Stimulated activated effector memory CD8-positive, alpha-beta T cell treated with anti-CD3 and anti-CD28 coated beads, Interleukin-12 subunit alpha, Interleukin-12 subunit beta, amount 100 ng/mL, for 72 hours (primary cell): ENCODE measurements at regions not wholly inside any gene's neighbourhood (a gene's known extent, or its start where the extent isn't known, plus 50 kb on each side); places are given as distances from the start of the nearest gene placed in this dataset.
"Not testable (repeated sequence)": the region's sequence is repeated elsewhere in the genome, so short reads cannot be mapped to it uniquely, and the experiment has no call there.

ENCODE experiments used
- ATAC-seq: fragments of 150-1000 bp; cut with Tn5 transposase; 2 replicates; pipeline ENCODE4 v1.10.0; 2021
- DNase-seq, 2 donors: peaks; one replicate each; pipeline ENCODE4 v3.0.0; 2021 to 2022; ENCODE audit warnings: low spot score in 2 of 2
- H3K27ac Mint-ChIP-seq: one replicate; pipeline ENCODE4 v1.8.0; 2022; ENCODE audit warnings: mild to moderate bottlenecking, mixed read lengths
- H3K36me3 Mint-ChIP-seq: one replicate; pipeline ENCODE4 v1.8.0; 2022; ENCODE audit warnings: mild to moderate bottlenecking, mixed read lengths
- H3K4me1 Mint-ChIP-seq: one replicate; pipeline ENCODE4 v1.8.0; 2022; ENCODE audit warnings: mixed read lengths
- H3K4me3 Mint-ChIP-seq: one replicate; pipeline ENCODE4 v1.8.0; 2022; ENCODE audit warnings: mild to moderate bottlenecking, mixed read lengths
- H3K9me3 Mint-ChIP-seq: one replicate; pipeline ENCODE4 v1.8.0; 2022; ENCODE audit warnings: mixed read lengths

DNA sequence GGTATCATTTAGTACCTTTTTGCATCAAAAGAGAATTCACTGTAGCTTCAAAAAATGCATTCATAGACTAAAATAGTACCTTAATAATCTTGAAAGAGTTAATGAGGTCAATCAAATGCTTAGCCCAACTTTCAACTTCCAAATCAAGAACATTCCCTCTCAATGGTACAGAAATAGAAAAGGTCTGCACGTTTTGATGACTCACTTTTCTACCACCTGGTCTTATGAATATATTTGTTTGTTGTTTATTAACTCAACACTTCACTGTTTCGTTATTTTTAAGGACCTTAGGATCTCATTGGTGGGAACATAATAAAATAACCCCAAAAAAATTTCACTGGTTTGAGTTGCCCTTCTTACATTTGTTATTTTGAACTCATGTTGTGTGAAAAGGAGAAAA, 229.5 kb downstream of the MEF2C start:
- H3K4me3 Mint-ChIP-seq: no peak overlapping the region
- DNase-seq (no peak), ATAC-seq (no peak)
- H3K9me3 Mint-ChIP-seq: no peaks in the 10 kb centered on the region
- H3K4me1 Mint-ChIP-seq: no peaks in the 10 kb centered on the region
- no peak overlapping the region for H3K27ac Mint-ChIP-seq
- H3K36me3 Mint-ChIP-seq: no peaks in the 10 kb centered on the region

DNA sequence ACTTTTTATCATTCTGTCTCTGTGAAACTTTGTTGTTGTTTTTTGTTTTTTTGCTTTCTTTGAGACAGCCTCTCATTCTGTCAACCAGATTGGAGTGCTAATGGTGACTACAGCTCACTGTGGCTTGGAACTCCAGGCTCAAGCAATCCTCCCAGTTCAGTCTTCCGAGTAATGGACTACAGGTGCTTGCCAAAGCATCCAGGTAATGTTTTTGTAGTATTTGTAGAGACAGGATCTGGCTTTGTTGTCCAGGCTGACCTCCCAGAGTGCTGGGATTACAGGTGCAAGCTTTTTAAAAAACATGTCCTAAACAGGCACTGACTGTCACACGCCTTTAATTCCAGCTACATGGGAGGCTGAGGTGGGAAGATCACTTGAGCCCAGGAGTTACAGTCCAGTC, 235.1 kb downstream of the MEF2C start:
- DNase-seq: no peak
- Mint-ChIP-seq H3K4me1 (no peaks in the 10 kb centered on the region), H3K4me3 (no peak overlapping the region), H3K9me3 (no peaks in the 10 kb centered on the region), H3K27ac (no peak overlapping the region), H3K36me3 (no peaks in the 10 kb centered on the region)
- no peak for ATAC-seq

DNA sequence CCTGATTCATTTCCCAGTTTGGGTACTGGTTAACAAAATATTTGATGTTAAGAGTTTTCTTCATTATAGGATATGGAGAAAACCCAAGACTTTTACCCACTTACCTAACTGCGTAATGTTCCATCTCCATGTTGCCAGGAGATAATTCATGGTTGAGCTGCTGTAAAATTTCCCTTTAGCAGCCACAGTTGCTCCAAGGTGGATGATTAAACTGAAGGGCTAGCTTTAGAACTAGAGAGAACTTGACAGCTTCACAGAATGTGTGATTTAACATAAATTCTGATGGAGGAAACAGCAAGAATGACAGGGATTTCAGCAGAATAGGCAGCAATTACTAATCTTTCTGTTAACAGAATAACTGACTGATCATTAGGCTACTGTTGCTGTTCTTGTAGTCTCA, 236.1 kb downstream of the MEF2C start:
- Mint-ChIP-seq H3K36me3 (no peaks in the 10 kb centered on the region), H3K9me3 (no peaks in the 10 kb centered on the region), H3K27ac (no peak overlapping the region), H3K4me3 (no peak overlapping the region), H3K4me1 (no peaks in the 10 kb centered on the region)
- DNase-seq (no peak), ATAC-seq (no peak)

DNA sequence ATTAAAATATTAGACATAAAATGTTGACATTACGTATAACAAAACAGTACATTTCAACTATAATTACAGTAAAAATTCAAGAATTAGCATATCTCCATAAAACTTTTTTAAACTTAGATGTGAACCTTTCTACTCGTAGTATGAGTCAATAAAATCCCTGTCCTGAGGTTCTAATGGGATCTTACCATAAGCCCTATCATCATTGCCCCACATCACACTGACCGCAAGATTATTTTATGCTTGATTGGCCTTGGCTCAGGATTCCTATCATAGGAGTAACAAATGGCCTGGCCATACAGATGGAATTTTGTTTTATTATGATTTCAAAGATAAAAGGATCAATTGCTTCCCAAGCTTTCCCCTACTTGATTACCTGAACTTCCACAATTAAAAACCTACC, 238.3 kb downstream of the MEF2C start:
- ATAC-seq (no peak), DNase-seq (no peak)
- no peaks in the 10 kb centered on the region for H3K4me1 Mint-ChIP-seq
- no peaks in the 10 kb centered on the region for H3K36me3 Mint-ChIP-seq
- H3K27ac Mint-ChIP-seq: no peak overlapping the region
- H3K9me3 Mint-ChIP-seq: no peaks in the 10 kb centered on the region
- no peak overlapping the region for H3K4me3 Mint-ChIP-seq

DNA sequence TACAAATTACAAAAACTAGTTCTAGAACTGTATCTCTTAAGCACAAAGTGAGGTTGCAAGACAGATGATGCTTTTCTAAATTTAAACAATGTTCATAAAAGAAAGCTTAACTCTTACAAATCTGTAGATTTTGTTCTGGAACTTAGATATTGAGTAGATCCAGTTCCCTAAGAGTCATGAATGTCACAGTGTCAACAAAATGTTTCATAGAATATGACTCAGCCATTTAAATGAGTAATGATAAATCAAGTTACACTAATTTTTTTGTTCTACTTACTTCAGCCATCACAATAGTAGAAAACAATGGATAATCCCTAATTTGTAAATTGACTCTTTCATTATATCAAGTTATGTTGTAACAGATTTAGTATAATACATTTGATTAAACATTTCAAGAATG, 239.7 kb downstream of the MEF2C start:
- no peaks in the 10 kb centered on the region for H3K36me3 Mint-ChIP-seq
- no peak overlapping the region for H3K4me3 Mint-ChIP-seq
- H3K4me1 Mint-ChIP-seq: no peaks in the 10 kb centered on the region
- ATAC-seq (no peak), DNase-seq (no peak)
- H3K27ac Mint-ChIP-seq: no peak overlapping the region
- no peaks in the 10 kb centered on the region for H3K9me3 Mint-ChIP-seq

DNA sequence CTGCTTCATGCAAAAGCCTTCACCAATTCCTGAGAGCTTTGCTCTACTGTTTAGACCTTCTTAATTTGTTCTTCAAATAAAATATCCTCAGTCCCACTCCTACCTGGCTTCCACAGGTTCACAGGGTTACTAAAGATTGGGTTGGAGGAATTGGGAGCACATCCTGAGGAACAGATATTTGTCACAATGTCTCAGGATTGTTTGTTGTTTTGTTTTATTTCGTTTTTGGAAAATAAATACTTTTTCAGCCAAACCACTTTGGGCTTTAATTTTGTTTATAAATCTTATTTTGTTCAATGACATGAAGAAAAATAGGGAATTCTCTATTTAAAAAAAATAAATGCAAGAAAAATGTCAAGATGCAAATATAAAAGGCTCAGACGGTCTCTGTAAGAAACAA, 249.0 kb downstream of the MEF2C start:
- Mint-ChIP-seq H3K36me3 (no peaks in the 10 kb centered on the region), H3K27ac (no peak overlapping the region), H3K9me3 (no peaks in the 10 kb centered on the region), H3K4me1 (no peaks in the 10 kb centered on the region), H3K4me3 (no peak overlapping the region)
- DNase-seq: no peak
- ATAC-seq: no peak

DNA sequence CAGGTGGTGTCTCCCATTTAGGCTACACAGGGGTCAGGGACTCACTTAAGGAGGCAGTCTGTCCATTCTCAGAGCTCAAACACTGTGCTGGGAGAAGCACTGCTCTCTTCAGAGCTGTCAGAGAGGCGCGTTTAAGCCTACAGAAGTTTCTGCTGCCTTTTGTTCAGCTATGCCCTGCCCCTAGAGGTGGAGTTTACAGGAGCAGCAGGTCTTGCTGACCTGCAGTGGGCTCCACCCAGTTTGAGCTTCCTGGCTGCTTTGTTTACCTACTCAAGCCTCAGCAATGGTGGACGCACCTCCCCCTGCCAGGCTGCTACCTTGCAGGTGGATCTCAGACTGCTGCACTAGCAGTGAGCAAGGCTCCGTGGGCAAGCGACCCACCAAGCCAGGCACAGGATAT, 260.1 kb downstream of the MEF2C start:
- not testable (repeated sequence) for H3K4me1 Mint-ChIP-seq, H3K36me3 Mint-ChIP-seq, DNase-seq, H3K4me3 Mint-ChIP-seq, H3K9me3 Mint-ChIP-seq, ATAC-seq, H3K27ac Mint-ChIP-seq

DNA sequence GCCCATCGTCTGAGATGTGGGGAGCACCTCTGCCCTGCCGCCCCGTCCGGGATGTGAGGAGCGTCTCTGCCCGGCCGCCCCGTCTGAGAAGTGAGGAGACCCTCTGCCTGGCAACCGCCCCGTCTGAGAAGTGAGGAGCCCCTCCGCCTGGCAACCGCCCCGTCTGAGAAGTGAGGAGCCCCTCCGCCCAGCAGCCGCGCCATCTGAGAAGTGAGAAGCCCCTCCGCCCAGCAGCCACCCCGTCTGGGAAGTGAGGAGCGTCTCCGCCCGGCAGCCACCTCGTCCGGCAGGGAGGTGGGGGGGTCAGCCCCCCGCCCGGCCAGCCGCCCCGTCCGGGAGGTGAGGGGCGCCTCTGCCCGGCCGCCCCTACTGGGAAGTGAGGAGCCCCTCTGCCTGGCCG, 267.2 kb downstream of the MEF2C start:
- not testable (repeated sequence) for H3K4me3 Mint-ChIP-seq, H3K36me3 Mint-ChIP-seq, DNase-seq, H3K27ac Mint-ChIP-seq, H3K9me3 Mint-ChIP-seq, H3K4me1 Mint-ChIP-seq, ATAC-seq

DNA sequence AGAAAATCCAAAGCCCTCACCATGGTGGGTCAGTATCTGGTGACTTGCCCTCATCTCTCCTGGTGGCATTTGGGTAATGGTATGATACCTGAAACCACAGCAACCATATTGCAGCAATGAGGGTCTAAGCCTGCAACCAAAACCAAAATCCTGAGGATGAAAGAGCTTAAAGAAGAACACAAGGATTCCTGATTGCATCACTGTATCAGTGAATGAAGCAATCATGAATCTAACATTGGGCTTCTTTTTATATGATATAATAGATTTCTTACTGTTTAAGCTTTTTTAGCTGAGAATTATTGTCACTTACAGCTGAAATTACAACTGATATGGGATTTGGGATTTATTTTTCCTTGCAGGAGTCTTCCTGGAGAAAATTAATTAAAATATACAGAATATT, 269.9 kb downstream of the MEF2C start:
- H3K27ac Mint-ChIP-seq: no peak overlapping the region
- peaks cover 5% of the 10 kb centered on the region for H3K9me3 Mint-ChIP-seq
- no peak for ATAC-seq
- H3K4me1 Mint-ChIP-seq: no peaks in the 10 kb centered on the region
- no peak for DNase-seq
- no peaks in the 10 kb centered on the region for H3K36me3 Mint-ChIP-seq
- H3K4me3 Mint-ChIP-seq: no peak overlapping the region

DNA sequence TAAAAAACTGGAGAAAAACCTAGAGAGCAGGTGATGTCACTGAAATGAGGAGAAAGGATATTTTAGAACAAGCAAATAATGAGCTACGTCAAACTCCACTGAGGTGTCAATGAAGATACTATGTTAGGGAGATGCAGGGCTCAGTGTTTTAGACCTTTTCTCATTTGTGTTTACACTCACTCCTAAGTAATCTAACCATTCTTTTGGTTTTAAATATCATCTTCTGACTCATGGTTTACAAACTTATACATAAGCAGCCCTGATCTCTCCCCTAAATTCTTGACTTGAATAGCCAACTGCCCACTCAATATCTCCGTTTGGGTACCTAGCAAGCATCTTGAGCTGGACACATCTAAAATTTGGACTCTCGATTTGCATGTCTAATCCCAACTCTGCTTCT, 272.4 kb downstream of the MEF2C start:
- H3K27ac Mint-ChIP-seq: no peak overlapping the region
- no peak overlapping the region for H3K4me3 Mint-ChIP-seq
- no peaks in the 10 kb centered on the region for H3K4me1 Mint-ChIP-seq
- no peak for ATAC-seq
- no peak for DNase-seq
- H3K9me3 Mint-ChIP-seq: peaks cover 5% of the 10 kb centered on the region
- H3K36me3 Mint-ChIP-seq: no peaks in the 10 kb centered on the region

DNA sequence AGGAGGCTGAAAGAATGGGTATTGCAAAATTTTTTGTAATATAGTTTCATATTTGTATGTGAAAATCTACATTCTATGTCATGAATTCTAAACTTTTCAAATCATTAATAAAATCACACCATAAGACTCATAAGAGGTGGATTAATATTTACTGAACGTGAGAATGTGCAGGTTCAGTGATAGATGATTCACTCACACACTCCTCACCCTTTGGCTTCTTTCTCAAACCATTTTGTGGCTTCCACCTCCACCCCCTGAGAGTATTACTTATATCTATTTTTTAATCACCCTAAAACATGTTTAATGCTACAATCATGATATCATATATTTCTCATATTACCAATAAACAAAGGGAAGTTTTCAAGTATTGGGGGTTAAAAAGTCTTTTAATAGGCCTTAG, 275.5 kb downstream of the MEF2C start:
- no peaks in the 10 kb centered on the region for H3K36me3 Mint-ChIP-seq
- H3K4me1 Mint-ChIP-seq: no peaks in the 10 kb centered on the region
- H3K9me3 Mint-ChIP-seq: no peaks in the 10 kb centered on the region
- DNase-seq: no peak
- H3K27ac Mint-ChIP-seq: no peak overlapping the region
- no peak for ATAC-seq
- no peak overlapping the region for H3K4me3 Mint-ChIP-seq

DNA sequence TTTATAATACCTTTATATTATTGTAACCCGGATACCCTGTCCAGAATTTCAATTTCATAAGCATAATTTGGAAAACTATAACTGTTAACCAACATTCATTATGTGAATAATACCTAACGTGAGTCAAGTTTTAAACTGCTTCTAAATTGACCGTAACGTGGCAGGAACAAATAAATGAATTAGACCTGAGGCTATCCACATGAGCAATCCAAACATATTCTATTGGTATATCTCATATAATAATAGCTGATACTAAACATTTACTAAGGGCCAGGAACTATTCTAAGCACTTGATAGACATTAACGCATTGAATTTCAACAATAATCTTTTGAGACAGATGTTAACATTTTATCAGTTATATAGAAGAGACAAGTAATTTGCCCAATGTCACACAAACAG, 276.4 kb downstream of the MEF2C start:
- Mint-ChIP-seq H3K27ac (no peak overlapping the region), H3K9me3 (no peaks in the 10 kb centered on the region), H3K36me3 (no peaks in the 10 kb centered on the region), H3K4me3 (no peak overlapping the region), H3K4me1 (no peaks in the 10 kb centered on the region)
- ATAC-seq: no peak
- DNase-seq: no peak

DNA sequence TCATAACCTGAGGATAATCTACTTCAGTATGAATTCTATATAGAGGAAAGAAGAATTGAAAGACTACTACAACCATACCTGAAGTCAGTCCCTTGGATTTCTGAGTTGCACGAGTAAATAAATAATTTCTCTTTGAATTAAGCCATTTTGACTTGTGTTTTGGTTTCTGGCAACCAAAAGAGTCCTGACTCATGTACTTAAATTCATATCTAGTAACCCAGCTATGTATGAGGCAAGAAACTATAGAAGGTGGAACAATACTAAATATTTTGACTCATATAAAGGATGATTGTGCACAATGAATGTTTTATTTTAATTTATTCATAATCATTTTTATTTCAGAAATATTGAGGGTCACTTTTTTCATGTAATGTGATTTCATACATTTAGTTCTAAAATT, 276.8 kb downstream of the MEF2C start:
- ATAC-seq (no peak), DNase-seq (no peak)
- Mint-ChIP-seq H3K27ac (no peak overlapping the region), H3K4me3 (no peak overlapping the region), H3K9me3 (no peaks in the 10 kb centered on the region), H3K36me3 (no peaks in the 10 kb centered on the region), H3K4me1 (no peaks in the 10 kb centered on the region)

DNA sequence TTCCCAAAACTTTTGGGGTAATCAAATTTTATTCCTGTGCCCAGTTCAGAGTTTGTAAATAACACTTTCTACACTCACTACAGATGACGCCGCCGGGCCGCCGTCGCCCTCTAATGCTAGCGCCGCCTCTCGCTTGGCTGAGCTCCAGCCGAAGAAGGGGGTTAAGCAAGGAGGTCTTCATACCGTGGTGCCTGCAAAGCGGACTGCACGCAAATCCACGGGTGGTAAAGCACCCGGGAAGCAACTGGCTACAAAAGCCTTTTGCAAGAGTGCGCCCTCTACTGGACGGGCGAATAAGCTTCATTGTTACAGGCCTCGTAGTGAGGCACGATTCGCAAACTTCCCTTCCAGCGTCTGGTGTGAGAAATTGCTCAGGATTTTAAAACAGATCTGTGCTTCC, 280.4 kb downstream of the MEF2C start:
- no peaks in the 10 kb centered on the region for H3K9me3 Mint-ChIP-seq
- no peak overlapping the region for H3K4me3 Mint-ChIP-seq
- DNase-seq (no peak), ATAC-seq (no peak)
- H3K36me3 Mint-ChIP-seq: no peaks in the 10 kb centered on the region
- no peak overlapping the region for H3K27ac Mint-ChIP-seq
- no peaks in the 10 kb centered on the region for H3K4me1 Mint-ChIP-seq

DNA sequence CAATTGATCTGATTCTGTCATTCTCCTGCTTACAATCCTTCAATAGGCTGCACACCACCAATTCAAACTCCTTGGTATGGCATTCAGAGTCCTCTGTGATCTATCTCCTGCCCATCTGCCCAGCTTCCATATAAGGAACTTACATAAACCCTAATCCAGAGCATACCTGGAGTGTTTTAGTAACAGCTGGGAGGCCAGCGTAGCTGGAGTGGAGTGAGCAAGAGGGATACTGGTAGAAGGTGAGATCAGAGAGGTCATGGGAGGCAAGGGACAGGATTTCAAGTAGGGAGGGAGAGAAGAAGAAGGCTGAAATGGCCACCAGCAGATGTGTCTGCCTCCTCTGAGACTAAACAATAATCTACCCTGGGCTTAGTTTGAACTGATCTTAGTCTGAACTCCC, 288.5 kb downstream of the MEF2C start:
- ATAC-seq (no peak), DNase-seq (no peak)
- Mint-ChIP-seq H3K4me3 (no peak overlapping the region), H3K36me3 (no peaks in the 10 kb centered on the region), H3K27ac (no peak overlapping the region), H3K4me1 (no peaks in the 10 kb centered on the region), H3K9me3 (no peaks in the 10 kb centered on the region)

DNA sequence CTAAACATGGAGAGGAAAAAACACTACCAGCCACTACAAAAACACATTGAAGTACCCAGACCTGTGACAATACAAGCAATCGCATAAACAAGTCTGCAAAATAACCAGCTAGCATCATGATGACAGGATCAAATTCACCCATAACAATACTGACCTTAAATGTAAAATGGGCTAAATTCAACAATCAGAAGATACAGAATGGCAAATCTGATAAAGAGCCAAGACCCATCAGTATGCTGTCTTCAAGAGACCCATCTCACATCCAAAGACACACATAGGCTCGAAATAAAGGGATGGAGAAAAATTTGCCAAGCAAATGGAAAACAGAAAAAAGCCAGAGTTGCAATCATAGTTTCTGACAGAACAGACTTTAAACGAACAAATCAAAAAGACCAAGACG, 294.4 kb downstream of the MEF2C start:
- Mint-ChIP-seq H3K4me3 (no peak overlapping the region), H3K9me3 (peaks cover 5% of the 10 kb centered on the region), H3K4me1 (no peaks in the 10 kb centered on the region), H3K36me3 (no peaks in the 10 kb centered on the region), H3K27ac (no peak overlapping the region)
- ATAC-seq (no peak), DNase-seq (no peak)

DNA sequence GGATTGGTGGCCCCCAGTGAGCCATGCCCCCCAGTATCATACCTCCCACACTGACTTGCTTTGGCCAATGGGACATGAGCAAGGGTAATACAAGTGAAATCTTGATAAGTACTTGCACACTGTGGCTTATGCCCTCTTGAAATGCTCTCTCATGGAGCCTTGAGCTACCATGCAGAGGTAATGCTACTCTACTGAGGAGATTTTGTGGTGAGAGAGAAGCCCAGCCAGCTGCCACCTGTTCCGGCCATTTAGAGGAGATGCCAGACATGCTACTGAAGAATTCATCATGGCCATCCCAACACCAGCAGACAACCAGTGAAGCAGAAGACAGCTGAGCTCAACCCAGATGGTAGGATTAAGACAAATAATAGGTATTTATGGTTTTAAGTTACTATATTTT, 299.5 kb downstream of the MEF2C start:
- Mint-ChIP-seq H3K9me3 (peaks cover 5% of the 10 kb centered on the region), H3K27ac (no peak overlapping the region), H3K4me1 (no peaks in the 10 kb centered on the region), H3K36me3 (no peaks in the 10 kb centered on the region), H3K4me3 (no peak overlapping the region)
- DNase-seq (no peak), ATAC-seq (no peak)
